GM19397 (cell line): ENCODE measurements at regions not wholly inside any gene's neighbourhood (a gene's known extent, or its start where the extent isn't known, plus 50 kb on each side); places are given as distances from the start of the nearest gene placed in this dataset.
"Not testable (repeated sequence)": the region's sequence is repeated elsewhere in the genome, so short reads cannot be mapped to it uniquely, and the experiment has no call there.

Experiments
- ATAC-seq: cut with Tn5 transposase; IDR thresholded peaks from one replicate; pipeline ENCODE4 v1.9.1; 2021; ENCODE audit warnings: mild to moderate bottlenecking, moderate library complexity; ENCODE audit not compliant: unreplicated experiment

DNA sequence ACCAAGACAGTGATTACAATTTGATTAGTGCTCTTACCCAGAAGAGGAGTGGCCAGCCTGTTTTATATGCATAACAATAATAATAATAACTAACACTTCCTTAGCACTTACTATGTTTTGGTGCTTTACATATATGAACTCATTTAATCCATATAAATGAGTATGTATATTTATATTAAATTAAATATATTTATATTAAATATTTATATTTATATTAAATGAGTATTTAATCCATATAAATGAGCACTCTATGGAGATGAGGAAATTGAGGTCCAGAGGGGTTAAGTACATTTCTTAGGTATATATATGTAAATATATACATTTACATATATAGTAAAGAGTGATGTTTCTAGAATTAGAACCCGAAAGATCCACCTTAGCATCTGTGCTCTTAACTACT is 673.9 kb upstream of the ACVR2A start:
- no peak for ATAC-seq

- no peak for ATAC-seq
Observed at GRCh38 chr2:147165697-147166382, 679.0 kb upstream of the ACVR2A start.

GRCh38 chr2:147164563-147164962 is 680.3 kb upstream of the ACVR2A start:
- no peak for ATAC-seq

GRCh38 chr2:147161746-147162145 is 683.1 kb upstream of the ACVR2A start:
- ATAC-seq: no peak

GRCh38 chr2:147156970-147157369 is 687.9 kb upstream of the ACVR2A start:
- no peak for ATAC-seq

DNA sequence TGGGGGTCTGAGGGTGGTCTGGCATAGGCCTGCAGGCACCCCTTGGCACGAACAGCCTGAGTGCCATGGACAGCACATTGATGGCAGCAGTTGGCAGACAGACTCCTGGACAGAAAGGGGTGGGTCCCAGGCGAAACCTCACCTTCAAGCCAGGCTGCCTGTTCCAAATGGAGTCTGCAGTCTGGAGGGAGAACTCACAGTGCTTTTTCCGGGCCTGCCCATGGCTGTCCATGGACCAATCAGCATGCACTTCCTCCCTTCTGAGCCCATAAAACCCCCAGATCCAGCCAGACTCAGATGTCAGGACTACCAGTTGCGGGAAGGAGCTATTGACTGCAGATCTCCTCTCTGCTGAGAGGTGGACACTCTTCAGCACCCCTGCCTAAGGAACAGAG is 694.6 kb upstream of the ACVR2A start:
- ATAC-seq: no peak

DNA sequence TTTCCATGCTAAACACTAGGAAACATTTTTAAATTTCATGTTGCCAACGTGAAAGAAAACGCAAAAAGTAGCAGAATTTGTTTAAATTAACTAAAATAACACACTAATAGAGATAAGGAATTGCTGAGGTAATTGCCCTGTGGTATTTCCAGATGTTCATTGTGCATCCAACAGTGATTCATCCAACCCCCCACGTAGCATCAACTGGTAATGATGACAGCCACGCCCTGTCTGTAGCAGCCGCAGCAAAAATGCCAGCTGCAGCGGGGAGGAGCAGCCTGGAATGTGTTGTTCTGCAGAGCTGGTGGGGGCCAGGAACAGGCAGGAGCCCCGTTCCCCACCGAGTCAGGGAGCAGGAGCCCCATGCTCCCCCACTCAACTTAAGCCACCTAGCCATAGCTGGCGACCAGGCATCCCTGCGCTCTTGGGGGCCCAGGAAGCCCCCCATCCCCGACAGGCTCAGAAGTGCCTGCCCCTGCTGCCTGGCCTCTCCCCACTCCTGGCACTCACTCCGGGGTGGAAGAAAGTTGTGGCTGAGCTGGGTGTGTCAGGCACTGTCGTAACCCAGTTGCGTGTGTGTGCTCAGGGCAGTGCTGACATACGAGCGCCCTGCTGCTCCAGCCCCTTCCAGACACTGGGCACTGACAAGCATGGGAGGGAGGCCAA is 695.1 kb upstream of the ACVR2A start:
- ATAC-seq: no peak

- ATAC-seq: no peak
Observed at GRCh38 chr2:147147802-147148201, 697.0 kb upstream of the ACVR2A start.

DNA sequence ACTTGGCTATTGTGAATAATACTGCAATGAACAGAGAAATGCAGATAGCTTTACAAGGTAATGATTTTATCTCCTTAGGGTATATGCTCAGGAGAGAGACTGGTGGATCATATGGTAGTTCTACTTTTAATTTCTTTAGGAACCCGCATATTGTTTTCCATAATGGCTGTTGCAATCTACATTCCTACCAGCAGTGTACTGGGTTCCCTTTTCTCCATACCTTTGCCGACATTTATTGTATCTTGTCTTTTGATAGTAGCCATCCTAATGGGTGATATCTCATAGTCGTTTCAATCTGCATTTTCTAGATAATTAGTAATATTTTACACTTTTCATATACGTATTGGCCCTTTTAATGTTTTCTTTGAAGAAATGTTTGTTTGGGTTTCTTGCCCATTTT is 702.9 kb upstream of the ACVR2A start:
- ATAC-seq: no peak

DNA sequence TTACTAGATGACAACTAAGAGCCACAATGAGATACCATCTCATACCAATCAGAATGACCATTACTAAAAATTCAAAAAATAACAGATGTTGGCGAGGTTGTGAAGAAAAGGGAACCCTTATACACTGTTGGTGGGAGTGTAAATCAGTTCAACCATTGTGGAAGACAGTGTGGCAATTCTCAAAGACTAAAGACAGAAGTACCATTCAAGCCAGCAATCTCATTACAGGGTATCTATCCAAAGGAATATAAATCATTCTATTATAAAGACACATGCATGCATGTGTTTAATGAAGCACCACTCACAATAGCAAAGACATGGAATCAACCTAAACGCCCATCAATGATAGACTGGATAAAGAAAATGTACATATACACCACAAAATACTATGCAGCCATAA is 705.1 kb upstream of the ACVR2A start:
- ATAC-seq: not testable (repeated sequence)

- no peak for ATAC-seq
Observed at GRCh38 chr2:147137711-147138110, 707.1 kb upstream of the ACVR2A start.

GRCh38 chr2:147135376-147135775 is 709.5 kb upstream of the ACVR2A start:
- ATAC-seq: no peak

DNA sequence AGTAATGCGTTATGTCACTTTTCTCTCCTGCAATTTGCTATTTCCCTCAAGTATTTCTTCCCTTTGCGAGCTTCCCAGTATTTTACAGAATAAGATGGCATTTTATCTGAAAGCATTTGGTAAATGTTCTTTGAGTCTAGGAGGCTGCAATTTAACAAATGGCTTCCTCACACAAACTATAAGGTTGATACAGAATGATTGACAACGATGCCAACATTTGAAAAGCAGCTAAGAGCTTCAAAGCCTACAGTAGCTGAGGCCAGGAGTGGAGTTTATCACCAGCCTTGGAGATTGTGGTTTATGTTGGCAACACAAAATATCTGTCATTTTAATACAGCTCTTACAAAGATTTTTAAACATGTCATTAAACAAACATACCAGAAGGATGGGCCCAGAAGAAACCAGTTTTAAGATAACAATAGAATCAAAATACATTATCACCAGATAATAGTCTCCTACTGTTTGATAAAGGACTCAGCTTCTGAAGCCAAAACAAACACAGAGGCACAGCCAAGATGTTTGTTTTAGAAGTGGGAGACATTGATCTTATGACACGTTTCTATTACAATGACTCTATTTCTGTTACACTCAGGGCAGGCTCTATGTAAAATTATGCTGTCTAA is 711.4 kb upstream of the ACVR2A start:
- no peak for ATAC-seq

DNA sequence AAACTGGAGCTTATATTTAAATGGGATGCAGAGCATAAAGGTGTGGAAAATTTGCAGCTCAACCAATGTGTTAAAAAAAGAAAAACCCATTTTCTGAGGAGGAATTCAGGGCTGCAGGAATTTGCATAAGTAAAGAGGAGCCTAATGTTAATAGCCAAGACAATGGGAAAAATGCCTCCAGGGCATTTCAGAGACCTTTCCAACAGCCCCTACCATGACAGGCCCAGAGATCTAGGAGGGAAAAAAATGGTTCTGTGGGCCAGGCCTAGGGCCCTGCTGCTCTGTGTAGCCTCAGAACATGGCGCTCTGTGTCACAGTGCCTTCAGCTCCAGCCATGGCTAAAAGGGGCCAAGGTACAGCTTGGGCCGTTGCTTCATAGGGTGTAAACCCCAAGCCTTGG is 719.7 kb upstream of the ACVR2A start:
- ATAC-seq: no peak

DNA sequence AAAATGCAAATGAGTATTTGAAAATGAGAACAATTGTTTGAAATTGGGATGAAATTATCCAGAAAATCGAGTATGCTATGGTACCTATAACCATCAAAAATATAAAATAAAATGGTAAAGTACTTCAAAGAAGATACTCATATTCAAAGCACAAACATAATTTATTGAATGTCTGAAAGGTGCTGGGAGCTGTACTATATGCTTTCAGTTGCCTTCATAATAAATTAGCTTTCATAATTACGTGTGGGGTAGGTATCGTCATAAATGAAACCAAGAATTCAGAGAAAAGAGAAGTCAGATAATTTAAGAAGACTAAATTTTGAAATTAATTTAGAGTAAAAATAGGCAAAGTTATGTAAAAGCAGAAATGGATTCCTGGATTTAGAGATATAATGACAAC is 721.9 kb upstream of the ACVR2A start:
- ATAC-seq: no peak

- ATAC-seq: no peak
Observed at GRCh38 chr2:147110962-147111361, 733.9 kb upstream of the ACVR2A start.

GRCh38 chr2:147110317-147110716 is 734.5 kb upstream of the ACVR2A start:
- ATAC-seq: no peak

GRCh38 chr2:147109291-147109690 is 735.5 kb upstream of the ACVR2A start:
- ATAC-seq: no peak

DNA sequence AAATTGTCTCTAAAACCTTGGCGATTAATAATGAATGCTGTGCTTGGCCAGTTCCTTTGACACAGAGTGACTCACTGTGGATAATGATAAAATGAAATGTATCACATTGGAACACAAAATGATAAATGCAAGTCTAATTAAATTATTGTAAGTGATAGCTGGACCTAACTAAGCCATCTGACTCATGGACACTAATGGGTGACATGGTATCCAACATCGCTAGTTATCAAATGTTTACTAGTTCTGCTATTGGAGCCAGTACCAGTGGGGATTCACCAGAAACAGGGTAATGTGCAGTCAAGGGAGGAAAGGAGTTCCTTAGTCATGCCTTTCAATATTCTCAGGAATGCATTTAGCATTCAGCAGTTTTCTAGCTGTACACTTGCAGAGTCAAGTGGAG is 736.3 kb upstream of the ACVR2A start:
- no peak for ATAC-seq

DNA sequence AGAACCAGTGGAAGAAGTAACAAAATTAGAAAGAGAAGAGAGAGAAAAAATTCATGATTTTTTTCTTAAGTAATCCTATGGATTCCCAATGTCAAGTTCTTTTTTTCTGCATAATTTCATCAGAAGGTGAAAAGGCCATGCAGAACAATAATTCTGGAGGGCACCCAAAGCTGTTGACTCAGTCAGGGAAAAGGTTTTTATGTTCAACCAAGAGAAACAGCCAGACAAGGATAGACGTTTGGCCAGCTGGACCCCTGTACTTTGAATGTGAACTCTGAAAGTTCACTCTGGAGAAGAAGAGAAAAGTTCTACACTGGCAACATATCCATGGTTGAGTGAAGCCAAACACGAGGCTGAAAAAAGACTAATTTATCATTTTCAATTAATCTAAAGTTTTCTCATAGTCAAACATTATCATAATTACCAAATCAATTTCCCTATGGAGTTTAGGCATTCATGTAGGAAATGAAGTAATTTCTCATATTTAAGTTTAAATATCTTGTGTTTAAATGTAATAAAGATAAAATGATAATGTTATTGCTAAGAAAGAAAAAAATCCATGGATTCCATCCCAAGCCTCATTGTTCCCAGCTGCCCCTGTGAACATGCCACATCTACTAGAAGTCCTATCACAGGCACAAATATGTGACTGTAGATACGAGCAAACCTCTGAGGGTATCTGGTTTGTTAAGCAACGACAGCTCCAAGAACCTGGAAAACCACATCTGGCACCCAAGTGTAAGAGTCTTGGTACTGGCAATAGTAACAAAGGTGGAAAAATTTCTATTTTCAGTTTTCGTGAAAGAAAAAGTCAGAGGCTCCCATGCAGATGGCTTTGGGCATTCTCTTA is 742.7 kb upstream of the ACVR2A start:
- ATAC-seq: no peak

DNA sequence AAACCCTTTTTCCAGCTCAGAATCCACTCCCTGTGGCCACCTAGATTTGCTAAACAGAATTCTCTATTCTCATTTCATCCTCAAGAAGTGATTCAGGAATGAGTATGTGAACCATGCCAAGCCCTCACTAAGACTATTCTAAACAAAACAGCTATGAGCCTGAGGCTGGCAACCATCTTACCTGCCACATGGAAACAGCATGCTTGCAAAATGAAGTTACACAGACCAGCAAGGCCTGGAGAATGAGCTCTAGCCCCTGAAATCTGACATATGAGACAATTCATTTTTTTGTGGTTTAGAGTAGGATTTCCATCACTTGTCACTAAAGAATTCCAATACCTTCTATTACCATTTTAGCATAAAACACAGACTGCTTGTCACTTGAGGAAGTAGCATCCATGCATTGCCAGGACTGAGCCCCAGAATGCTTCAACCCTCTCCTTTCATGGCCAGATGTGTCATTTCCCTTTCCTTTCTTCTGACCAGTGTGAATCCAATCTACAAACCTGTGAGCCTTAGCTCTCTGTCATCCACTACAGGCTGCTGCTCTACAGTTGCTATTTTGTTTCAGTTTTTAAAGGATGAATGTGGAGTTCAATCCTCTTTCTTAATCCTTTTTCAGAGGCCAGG is 744.3 kb upstream of the ACVR2A start:
- no peak for ATAC-seq
